Gastroesophageal sphincter (tissue), 3 donors: ENCODE measurements at regions not wholly inside any gene's neighbourhood (a gene's known extent, or its start where the extent isn't known, plus 50 kb on each side); places are given as distances from the start of the nearest gene placed in this dataset.

Experiments
- CTCF ChIP-seq, 4 experiments: fragments of 200-600 bp in 2 of 4; fragments of 450-650 bp in 2 of 4; sonication (generic) in 1 of 4; IDR thresholded peaks; one replicate each; pipeline ENCODE4 v1.5.1; 2017 to 2019; ENCODE audit warnings: antibody characterized with exemption in 4 of 4, mild to moderate bottlenecking in 2 of 4, moderate library complexity in 2 of 4
- POLR2A ChIP-seq, 2 donors: fragments of 450-650 bp; IDR thresholded peaks; one replicate each; pipeline ENCODE4 v1.6.1; 2017; ENCODE audit warnings: antibody characterized with exemption in 2 of 2, mild to moderate bottlenecking in 2 of 2, moderate library complexity in 1 of 2

- no peak for TF ChIP-seq CTCF (IDR thresholded peaks at IDR 0.05)
- no peak for TF ChIP-seq POLR2A (IDR thresholded peaks at IDR 0.05)
Measured at GRCh38 chr1:81496349-81496748, 304.4 kb upstream of the ADGRL2 start.
